Mammary epithelial cell (primary cell): ENCODE measurements at regions not wholly inside any gene's neighbourhood (a gene's known extent, or its start where the extent isn't known, plus 50 kb on each side); places are given as distances from the start of the nearest gene placed in this dataset.

ENCODE experiments used
- EZH2 ChIP-seq: IDR thresholded peaks from 2 replicates; pipeline ENCODE4 v1.6.1; 2012; ENCODE audit warnings: low read length, inconsistent platforms, borderline replicate concordance
- TF ChIP-seq, protein P1 (sequence below), 2 donors: IDR thresholded peaks in 1 of 2; conservative IDR thresholded peaks in 1 of 2; 2 replicates each; pipeline ENCODE4 v1.5.1; 2011 to 2012; ENCODE audit warnings: inconsistent platforms in 2 of 2, low read length in 2 of 2, mild to moderate bottlenecking in 2 of 2, control low read depth in 1 of 2, low read depth in 1 of 2; ENCODE audit not compliant: insufficient read depth in 1 of 2; ENCODE audit errors: extremely low read depth in 1 of 2

DNA sequence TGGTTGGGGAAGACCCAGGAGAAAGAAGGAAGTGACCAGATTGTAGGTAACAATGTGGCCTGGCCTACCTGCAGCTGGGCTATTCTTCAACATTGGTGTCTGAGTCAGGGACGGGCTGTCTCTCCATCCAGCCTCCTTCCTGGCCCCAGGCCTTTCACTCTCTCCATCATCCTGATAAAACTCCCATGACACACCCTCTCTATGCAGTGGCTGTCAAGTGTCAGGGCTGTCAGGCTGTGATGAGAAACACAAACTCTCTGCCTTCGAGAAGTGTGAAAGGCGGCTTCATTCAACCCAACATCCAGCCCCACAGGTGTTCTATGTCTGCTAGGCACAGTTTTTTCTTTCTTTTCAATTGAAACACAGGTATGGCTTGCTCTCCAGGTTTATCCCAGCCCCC is 153.3 kb upstream of the VSTM2B start:
- TF ChIP-seq, protein P1, sequence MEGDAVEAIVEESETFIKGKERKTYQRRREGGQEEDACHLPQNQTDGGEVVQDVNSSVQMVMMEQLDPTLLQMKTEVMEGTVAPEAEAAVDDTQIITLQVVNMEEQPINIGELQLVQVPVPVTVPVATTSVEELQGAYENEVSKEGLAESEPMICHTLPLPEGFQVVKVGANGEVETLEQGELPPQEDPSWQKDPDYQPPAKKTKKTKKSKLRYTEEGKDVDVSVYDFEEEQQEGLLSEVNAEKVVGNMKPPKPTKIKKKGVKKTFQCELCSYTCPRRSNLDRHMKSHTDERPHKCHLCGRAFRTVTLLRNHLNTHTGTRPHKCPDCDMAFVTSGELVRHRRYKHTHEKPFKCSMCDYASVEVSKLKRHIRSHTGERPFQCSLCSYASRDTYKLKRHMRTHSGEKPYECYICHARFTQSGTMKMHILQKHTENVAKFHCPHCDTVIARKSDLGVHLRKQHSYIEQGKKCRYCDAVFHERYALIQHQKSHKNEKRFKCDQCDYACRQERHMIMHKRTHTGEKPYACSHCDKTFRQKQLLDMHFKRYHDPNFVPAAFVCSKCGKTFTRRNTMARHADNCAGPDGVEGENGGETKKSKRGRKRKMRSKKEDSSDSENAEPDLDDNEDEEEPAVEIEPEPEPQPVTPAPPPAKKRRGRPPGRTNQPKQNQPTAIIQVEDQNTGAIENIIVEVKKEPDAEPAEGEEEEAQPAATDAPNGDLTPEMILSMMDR (conservative IDR thresholded peaks at IDR 0.05 in 1 of 2, IDR thresholded peaks at IDR 0.05 in 1 of 2; ENCODE audit: extremely low read depth in 1 of 2, insufficient read depth in 1 of 2, low read depth in 1 of 2, low read length in 2 of 2) = no peak
- TF ChIP-seq EZH2 = no peak
